WTC11 (cell line): ENCODE measurements at regions not wholly inside any gene's neighbourhood (a gene's known extent, or its start where the extent isn't known, plus 50 kb on each side); places are given as distances from the start of the nearest gene placed in this dataset.

Source experiments
- ESRRA ChIP-seq: sonication (generic); formaldehyde crosslinking; IDR thresholded peaks from 2 replicates; pipeline ENCODE4 v1.8.1; 2022; ENCODE audit warnings: mild to moderate bottlenecking, missing genetic modification reagents, borderline replicate concordance
- GABPB1 ChIP-seq: sonication (generic); formaldehyde crosslinking; IDR thresholded peaks from 2 replicates; pipeline ENCODE4 v1.8.1; 2023; ENCODE audit warnings: mild to moderate bottlenecking, missing genetic modification reagents
- TF ChIP-seq, protein P1 (sequence below): sonication (generic); formaldehyde crosslinking; IDR thresholded peaks from 2 replicates; pipeline ENCODE4 v1.8.0; 2022; ENCODE audit warnings: mild to moderate bottlenecking, missing genetic modification reagents
- TF ChIP-seq, protein P2 (sequence below): fragments of 200-600 bp; IDR thresholded peaks from 2 replicates; pipeline ENCODE4 v1.8.0; 2022; ENCODE audit warnings: antibody characterized with exemption
- TF ChIP-seq, protein P3 (sequence below): sonication (generic); formaldehyde crosslinking; IDR thresholded peaks from 2 replicates; pipeline ENCODE4 v1.8.1; 2022; ENCODE audit warnings: mild to moderate bottlenecking, moderate library complexity, missing genetic modification reagents

DNA sequence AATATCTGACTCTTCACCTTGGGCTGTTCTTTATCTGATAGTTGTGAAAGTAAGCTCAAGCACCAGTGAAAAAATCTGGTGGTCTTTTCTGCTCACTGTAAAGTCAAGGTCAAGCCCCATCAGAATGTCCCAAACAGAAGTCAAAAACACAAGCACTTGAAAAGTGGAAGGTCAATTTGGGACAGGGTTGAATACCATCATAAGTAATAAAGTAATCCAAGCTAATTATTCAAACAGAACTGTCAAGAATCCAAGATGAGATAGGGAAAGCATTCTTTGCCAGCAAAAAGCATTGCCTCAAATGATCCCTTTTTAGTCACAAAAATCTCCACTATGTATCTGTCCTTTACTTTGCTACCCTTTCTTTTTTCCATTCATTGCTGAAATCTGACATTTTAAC, 430.1 kb upstream of the NPVF start:
- TF ChIP-seq GABPB1 (CRISPR knock-in tag) (no peak), ESRRA (no peak)
- TF ChIP-seq, protein P1, sequence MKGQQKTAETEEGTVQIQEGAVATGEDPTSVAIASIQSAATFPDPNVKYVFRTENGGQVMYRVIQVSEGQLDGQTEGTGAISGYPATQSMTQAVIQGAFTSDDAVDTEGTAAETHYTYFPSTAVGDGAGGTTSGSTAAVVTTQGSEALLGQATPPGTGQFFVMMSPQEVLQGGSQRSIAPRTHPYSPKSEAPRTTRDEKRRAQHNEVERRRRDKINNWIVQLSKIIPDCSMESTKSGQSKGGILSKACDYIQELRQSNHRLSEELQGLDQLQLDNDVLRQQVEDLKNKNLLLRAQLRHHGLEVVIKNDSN = no peak
- TF ChIP-seq, protein P2, sequence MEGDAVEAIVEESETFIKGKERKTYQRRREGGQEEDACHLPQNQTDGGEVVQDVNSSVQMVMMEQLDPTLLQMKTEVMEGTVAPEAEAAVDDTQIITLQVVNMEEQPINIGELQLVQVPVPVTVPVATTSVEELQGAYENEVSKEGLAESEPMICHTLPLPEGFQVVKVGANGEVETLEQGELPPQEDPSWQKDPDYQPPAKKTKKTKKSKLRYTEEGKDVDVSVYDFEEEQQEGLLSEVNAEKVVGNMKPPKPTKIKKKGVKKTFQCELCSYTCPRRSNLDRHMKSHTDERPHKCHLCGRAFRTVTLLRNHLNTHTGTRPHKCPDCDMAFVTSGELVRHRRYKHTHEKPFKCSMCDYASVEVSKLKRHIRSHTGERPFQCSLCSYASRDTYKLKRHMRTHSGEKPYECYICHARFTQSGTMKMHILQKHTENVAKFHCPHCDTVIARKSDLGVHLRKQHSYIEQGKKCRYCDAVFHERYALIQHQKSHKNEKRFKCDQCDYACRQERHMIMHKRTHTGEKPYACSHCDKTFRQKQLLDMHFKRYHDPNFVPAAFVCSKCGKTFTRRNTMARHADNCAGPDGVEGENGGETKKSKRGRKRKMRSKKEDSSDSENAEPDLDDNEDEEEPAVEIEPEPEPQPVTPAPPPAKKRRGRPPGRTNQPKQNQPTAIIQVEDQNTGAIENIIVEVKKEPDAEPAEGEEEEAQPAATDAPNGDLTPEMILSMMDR = no peak
- TF ChIP-seq, protein P3, sequence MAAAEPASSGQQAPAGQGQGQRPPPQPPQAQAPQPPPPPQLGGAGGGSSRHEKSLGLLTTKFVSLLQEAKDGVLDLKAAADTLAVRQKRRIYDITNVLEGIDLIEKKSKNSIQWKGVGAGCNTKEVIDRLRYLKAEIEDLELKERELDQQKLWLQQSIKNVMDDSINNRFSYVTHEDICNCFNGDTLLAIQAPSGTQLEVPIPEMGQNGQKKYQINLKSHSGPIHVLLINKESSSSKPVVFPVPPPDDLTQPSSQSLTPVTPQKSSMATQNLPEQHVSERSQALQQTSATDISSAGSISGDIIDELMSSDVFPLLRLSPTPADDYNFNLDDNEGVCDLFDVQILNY = no peak
